ENCODE measurements at regions not wholly inside any gene's neighbourhood (a gene's known extent, or its start where the extent isn't known, plus 50 kb on each side); places are given as distances from the start of the nearest gene placed in this dataset.

DNA sequence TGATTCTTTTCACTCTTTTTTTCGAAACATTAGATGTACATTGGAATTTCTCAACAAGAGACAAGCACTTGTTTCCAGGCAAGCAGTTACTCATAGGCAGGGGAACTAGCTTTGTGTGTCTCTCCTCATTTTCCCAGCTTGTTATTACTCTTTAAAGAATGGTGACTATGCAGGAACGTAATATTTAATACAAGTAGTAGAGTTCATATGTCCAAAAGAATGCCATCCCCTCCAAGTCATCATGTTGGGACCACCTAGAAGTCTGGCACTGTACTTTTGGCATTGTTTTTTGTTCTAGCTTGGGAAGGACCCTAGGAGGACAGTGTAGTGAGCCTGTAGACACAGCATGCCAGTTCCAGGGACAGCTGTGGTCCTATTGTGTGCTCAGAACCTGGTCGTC lies 650.7 kb downstream of the INHBA start:
- ATAC-seq (ENCODE audit: low read depth) (no peak), DNase-seq (no peak)
- no peaks in the 10 kb centered on the region for H3K4me1 Mint-ChIP-seq
- no peak overlapping the region for H3K27ac Mint-ChIP-seq
- peaks cover 1% of the 10 kb centered on the region for H3K9me3 Mint-ChIP-seq
- no peaks in the 10 kb centered on the region for H3K36me3 Mint-ChIP-seq
- no peaks in the 10 kb centered on the region for H3K27me3 Mint-ChIP-seq
- H3K4me3 Mint-ChIP-seq: no peak overlapping the region
- POLR2A ChIA-PET: no interaction called here

GRCh38 chr7:41051535-41051934 lies 651.4 kb downstream of the INHBA start:
- POLR2A ChIA-PET: no interaction called here
- H3K9me3 Mint-ChIP-seq: no peaks in the 10 kb centered on the region
- no peak overlapping the region for H3K4me3 Mint-ChIP-seq
- no peak for ATAC-seq (ENCODE audit: low read depth)
- no peaks in the 10 kb centered on the region for H3K4me1 Mint-ChIP-seq
- H3K36me3 Mint-ChIP-seq: no peaks in the 10 kb centered on the region
- no peak overlapping the region for H3K27ac Mint-ChIP-seq
- no peak for DNase-seq
- no peaks in the 10 kb centered on the region for H3K27me3 Mint-ChIP-seq

- H3K9me3 Mint-ChIP-seq: no peaks in the 10 kb centered on the region
- POLR2A ChIA-PET: no interaction called here
- H3K4me1 Mint-ChIP-seq: no peaks in the 10 kb centered on the region
- no peak overlapping the region for H3K4me3 Mint-ChIP-seq
- no peak for ATAC-seq (ENCODE audit: low read depth)
- DNase-seq: no peak
- H3K27ac Mint-ChIP-seq: no peak overlapping the region
- no peaks in the 10 kb centered on the region for H3K36me3 Mint-ChIP-seq
- no peaks in the 10 kb centered on the region for H3K27me3 Mint-ChIP-seq
Measured at GRCh38 chr7:41051062-41051461, 651.8 kb downstream of the INHBA start.

DNA sequence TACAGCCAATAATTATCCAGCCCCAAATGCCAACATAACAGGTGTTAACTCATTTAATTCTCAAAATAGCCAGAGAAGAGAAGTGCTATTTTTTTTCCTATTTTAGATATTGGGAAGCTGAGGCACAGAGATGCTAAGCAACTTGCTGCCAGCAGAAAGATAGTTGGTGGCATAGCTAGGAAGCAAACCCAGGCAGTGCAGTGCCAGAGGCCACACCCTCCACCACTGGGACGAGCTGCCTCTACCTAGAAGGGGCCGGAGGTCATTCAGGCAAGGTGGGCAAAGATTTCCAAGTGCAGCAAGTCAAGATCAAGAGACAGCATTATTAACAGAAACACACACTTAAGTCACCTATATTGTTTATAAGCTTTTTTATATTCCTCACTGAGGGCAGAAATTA lies 654.1 kb downstream of the INHBA start:
- Mint-ChIP-seq H3K9me3 (no peaks in the 10 kb centered on the region), H3K36me3 (no peaks in the 10 kb centered on the region), H3K27ac (no peak overlapping the region), H3K4me1 (no peaks in the 10 kb centered on the region), H3K27me3 (no peaks in the 10 kb centered on the region), H3K4me3 (no peak overlapping the region)
- ATAC-seq (ENCODE audit: low read depth) (no peak), DNase-seq (no peak)
- POLR2A ChIA-PET: no interaction called here

DNA sequence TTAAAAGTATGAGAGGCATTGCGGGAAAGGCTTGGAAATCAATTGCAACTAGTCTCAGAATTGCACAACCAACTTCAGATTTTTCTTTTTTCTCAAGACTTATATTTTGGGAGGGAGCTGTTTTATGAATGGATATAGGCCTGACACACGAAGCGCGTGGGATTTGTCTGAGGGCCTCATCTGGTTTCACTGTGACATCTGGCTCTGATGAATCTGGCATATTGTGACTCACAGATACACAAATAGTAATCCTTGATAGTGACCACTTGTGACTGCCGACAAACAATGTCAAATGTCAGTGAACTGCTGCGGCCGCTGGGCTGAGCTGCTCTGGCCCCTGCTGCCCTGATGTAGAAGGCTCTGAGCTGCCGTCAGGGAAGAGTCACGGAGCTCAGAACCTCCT lies 655.1 kb downstream of the INHBA start:
- Mint-ChIP-seq H3K27me3 (no peaks in the 10 kb centered on the region), H3K4me3 (no peak overlapping the region), H3K27ac (no peak overlapping the region), H3K9me3 (peaks cover 1% of the 10 kb centered on the region), H3K36me3 (no peaks in the 10 kb centered on the region), H3K4me1 (no peaks in the 10 kb centered on the region)
- POLR2A ChIA-PET: no interaction called here
- DNase-seq (no peak), ATAC-seq (ENCODE audit: low read depth) (no peak)

DNA sequence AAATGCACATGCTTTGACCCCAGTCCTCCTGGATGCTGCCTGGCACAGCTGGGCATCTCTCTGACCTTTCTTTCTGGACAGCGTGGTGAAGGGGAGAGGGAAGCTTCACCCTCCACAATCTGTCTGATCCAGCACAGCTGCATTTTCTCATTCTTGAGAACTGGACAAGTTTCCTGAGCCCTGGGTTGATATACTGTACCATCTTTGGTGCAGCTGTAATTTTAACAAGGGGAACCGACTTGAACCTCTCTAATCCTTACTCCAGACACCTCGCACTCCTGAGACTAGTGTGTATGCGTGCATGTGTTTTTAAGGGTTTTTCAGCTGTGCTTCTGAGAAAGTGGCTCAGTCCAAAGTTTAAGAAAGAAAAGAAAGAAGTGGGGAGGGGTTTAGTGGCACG lies 655.7 kb downstream of the INHBA start:
- ATAC-seq (ENCODE audit: low read depth) (no peak), DNase-seq (no peak)
- no peak overlapping the region for H3K27ac Mint-ChIP-seq
- H3K36me3 Mint-ChIP-seq: no peaks in the 10 kb centered on the region
- H3K27me3 Mint-ChIP-seq: no peaks in the 10 kb centered on the region
- H3K4me1 Mint-ChIP-seq: no peaks in the 10 kb centered on the region
- H3K9me3 Mint-ChIP-seq: peaks cover 2% of the 10 kb centered on the region
- no peak overlapping the region for H3K4me3 Mint-ChIP-seq
- POLR2A ChIA-PET: no interaction called here

DNA sequence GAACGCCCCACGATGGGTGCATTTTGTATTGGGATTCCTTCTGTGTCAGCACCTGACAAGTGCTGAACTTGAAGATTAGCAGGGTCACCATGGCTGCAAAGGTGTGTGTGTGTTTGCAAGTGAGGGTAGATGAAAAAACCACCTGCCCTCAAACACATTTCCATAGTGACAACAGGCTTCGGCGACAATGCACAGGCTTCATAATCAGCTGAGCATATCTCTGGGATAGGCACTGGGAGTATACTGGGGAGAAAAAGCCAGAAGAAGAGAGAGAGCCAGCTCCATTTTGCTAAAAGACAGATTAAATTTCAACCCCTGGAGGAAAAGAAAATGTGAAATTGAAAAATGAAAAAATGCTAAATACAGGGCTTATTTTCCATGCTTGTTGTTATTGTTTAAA lies 656.1 kb downstream of the INHBA start:
- H3K9me3 Mint-ChIP-seq: peaks cover 3% of the 10 kb centered on the region
- H3K36me3 Mint-ChIP-seq: no peaks in the 10 kb centered on the region
- H3K4me3 Mint-ChIP-seq: no peak overlapping the region
- no peaks in the 10 kb centered on the region for H3K4me1 Mint-ChIP-seq
- POLR2A ChIA-PET: no interaction called here
- ATAC-seq (ENCODE audit: low read depth): no peak
- DNase-seq: no peak
- no peak overlapping the region for H3K27ac Mint-ChIP-seq
- H3K27me3 Mint-ChIP-seq: no peaks in the 10 kb centered on the region

GRCh38 chr7:41046221-41046761 lies 656.6 kb downstream of the INHBA start:
- ATAC-seq (ENCODE audit: low read depth) (no peak), DNase-seq (no peak)
- POLR2A ChIA-PET: no interaction called here
- no peak overlapping the region for H3K4me3 Mint-ChIP-seq
- H3K4me1 Mint-ChIP-seq: no peaks in the 10 kb centered on the region
- H3K27me3 Mint-ChIP-seq: no peaks in the 10 kb centered on the region
- no peak overlapping the region for H3K27ac Mint-ChIP-seq
- peaks cover 3% of the 10 kb centered on the region for H3K9me3 Mint-ChIP-seq
- H3K36me3 Mint-ChIP-seq: no peaks in the 10 kb centered on the region

GRCh38 chr7:41045556-41046123 lies 657.2 kb downstream of the INHBA start:
- H3K27me3 Mint-ChIP-seq: no peaks in the 10 kb centered on the region
- POLR2A ChIA-PET: no interaction called here
- H3K9me3 Mint-ChIP-seq: peaks cover 3% of the 10 kb centered on the region
- no peak overlapping the region for H3K27ac Mint-ChIP-seq
- no peak for ATAC-seq (ENCODE audit: low read depth)
- H3K4me3 Mint-ChIP-seq: no peak overlapping the region
- H3K4me1 Mint-ChIP-seq: no peaks in the 10 kb centered on the region
- no peak for DNase-seq
- H3K36me3 Mint-ChIP-seq: no peaks in the 10 kb centered on the region

GRCh38 chr7:41039981-41040380 lies 662.9 kb downstream of the INHBA start:
- POLR2A ChIA-PET: no interaction called here
- Mint-ChIP-seq H3K9me3 (peaks cover 3% of the 10 kb centered on the region), H3K4me3 (no peak overlapping the region), H3K4me1 (no peaks in the 10 kb centered on the region), H3K36me3 (no peaks in the 10 kb centered on the region), H3K27me3 (no peaks in the 10 kb centered on the region), H3K27ac (no peak overlapping the region)
- ATAC-seq (ENCODE audit: low read depth) (no peak), DNase-seq (no peak)

GRCh38 chr7:41039386-41039953 lies 663.4 kb downstream of the INHBA start:
- Mint-ChIP-seq H3K4me1 (no peaks in the 10 kb centered on the region), H3K27me3 (no peaks in the 10 kb centered on the region), H3K4me3 (no peak overlapping the region), H3K9me3 (peaks cover 3% of the 10 kb centered on the region), H3K36me3 (no peaks in the 10 kb centered on the region), H3K27ac (no peak overlapping the region)
- POLR2A ChIA-PET: no interaction called here
- DNase-seq (no peak), ATAC-seq (ENCODE audit: low read depth) (no peak)

GRCh38 chr7:41038211-41038610 lies 664.7 kb downstream of the INHBA start:
- no peak for DNase-seq
- no peaks in the 10 kb centered on the region for H3K4me1 Mint-ChIP-seq

DNA sequence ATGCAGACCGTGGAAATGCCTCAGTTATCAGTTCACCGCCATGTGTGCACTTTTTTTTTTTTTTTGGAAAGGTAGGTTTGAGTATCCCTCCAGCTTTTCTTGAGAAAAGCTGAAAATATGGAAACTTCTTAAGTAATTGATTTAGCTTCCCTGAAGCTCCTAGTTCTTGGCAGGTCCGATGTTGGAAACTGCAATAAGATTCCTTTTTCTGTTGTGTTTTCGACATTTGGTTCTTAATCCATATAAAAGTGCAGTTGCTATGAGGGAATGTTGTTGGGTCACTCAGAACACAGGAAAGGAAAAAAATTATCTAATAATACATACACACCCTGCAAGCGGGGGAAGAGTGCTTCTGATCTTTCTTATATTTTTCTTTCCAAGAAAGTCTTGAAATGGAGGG lies 665.2 kb downstream of the INHBA start:
- H3K9me3 Mint-ChIP-seq: peaks cover 2% of the 10 kb centered on the region
- no peaks in the 10 kb centered on the region for H3K27me3 Mint-ChIP-seq
- no peaks in the 10 kb centered on the region for H3K4me1 Mint-ChIP-seq
- ATAC-seq (ENCODE audit: low read depth): no peak
- DNase-seq: no peak
- POLR2A ChIA-PET: no interaction called here
- H3K36me3 Mint-ChIP-seq: no peaks in the 10 kb centered on the region
- H3K27ac Mint-ChIP-seq: no peak overlapping the region
- H3K4me3 Mint-ChIP-seq: no peak overlapping the region

More at GRCh38 chr7:41038211-41038610, 664.7 kb downstream of the INHBA start:
- no peak overlapping the region for H3K27ac Mint-ChIP-seq
- POLR2A ChIA-PET: no interaction called here
- no peak for ATAC-seq (ENCODE audit: low read depth)
- H3K36me3 Mint-ChIP-seq: no peaks in the 10 kb centered on the region
- no peak overlapping the region for H3K4me3 Mint-ChIP-seq
- peaks cover 2% of the 10 kb centered on the region for H3K9me3 Mint-ChIP-seq
- no peaks in the 10 kb centered on the region for H3K27me3 Mint-ChIP-seq

DNA sequence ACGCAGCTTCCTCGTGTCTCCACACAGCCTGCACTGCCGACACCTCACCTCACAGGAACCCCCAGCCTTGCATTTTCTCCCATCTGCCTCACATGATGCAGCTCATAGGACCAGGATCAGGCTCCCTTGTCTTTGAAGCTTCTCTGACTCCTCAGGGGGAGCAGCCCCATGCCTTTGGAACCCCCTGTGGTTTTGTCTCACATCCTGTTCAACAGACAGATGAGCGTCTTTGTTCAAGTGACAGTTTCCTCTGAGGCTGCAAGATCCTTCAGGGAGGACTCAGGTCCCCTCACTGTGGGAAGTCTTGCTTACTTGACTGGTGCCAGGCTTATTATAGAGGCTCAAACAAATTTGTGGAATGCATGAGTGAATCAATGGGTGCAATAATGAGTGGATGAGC lies 667.1 kb downstream of the INHBA start:
- DNase-seq (no peak), ATAC-seq (ENCODE audit: low read depth) (no peak)
- H3K4me3 Mint-ChIP-seq: no peak overlapping the region
- no peaks in the 10 kb centered on the region for H3K36me3 Mint-ChIP-seq
- no peaks in the 10 kb centered on the region for H3K9me3 Mint-ChIP-seq
- H3K27ac Mint-ChIP-seq: no peak overlapping the region
- no peaks in the 10 kb centered on the region for H3K27me3 Mint-ChIP-seq
- POLR2A ChIA-PET: no interaction called here
- H3K4me1 Mint-ChIP-seq: no peaks in the 10 kb centered on the region

DNA sequence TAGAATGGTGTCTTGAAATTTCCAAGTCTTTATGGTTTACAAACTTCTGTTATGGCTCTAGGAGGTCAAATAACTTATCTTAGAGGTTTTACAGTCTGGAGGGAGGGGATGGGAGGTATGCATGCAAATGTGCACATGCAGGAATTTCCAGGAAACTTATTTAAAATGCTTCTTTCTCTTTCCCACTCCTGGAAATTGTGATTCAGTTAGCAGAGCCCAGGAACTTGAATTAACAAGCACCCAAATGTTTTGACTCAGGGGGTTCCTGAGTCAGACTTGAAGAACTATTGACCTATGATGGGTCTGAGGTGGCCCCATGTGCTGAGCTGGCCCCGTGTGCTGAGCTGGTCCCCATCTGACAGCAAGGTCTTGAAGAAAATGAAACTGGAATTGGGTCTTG lies 669.4 kb downstream of the INHBA start:
- H3K4me3 Mint-ChIP-seq: no peak overlapping the region
- DNase-seq (no peak), ATAC-seq (ENCODE audit: low read depth) (no peak)
- no peaks in the 10 kb centered on the region for H3K4me1 Mint-ChIP-seq
- no peaks in the 10 kb centered on the region for H3K27me3 Mint-ChIP-seq
- no peak overlapping the region for H3K27ac Mint-ChIP-seq
- H3K36me3 Mint-ChIP-seq: no peaks in the 10 kb centered on the region
- POLR2A ChIA-PET: no interaction called here
- H3K9me3 Mint-ChIP-seq: no peaks in the 10 kb centered on the region
